ENCODE measurements at regions not wholly inside any gene's neighbourhood (a gene's known extent, or its start where the extent isn't known, plus 50 kb on each side); places are given as distances from the start of the nearest gene placed in this dataset.
"Not testable (repeated sequence)": the region's sequence is repeated elsewhere in the genome, so short reads cannot be mapped to it uniquely, and the experiment has no call there.

DNA sequence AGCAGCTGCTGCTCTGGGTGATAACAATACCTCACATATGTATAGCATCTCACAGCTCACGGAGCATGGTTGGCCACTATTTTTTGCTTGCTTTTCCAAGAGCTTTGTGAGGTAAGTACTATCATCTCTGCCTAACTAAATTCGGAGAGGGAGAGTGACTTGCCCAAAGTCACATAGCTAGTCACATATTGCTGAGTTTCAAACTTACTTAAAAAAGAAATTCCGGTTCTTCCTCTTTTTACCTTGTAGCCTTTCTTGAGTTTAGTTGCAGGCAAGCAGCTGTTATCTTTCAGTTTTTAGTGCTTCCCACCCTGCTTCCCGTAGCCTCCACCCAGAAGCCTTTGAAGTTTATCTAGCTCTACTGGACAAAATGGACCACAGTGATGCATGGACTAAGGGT is 309.2 kb downstream of the PDCD6IP start:
- no peak for DNase-seq

GRCh38 chr3:34109021-34109420 is 310.6 kb downstream of the PDCD6IP start:
- no peak for DNase-seq

GRCh38 chr3:34109846-34110245 is 311.4 kb downstream of the PDCD6IP start:
- no peak for DNase-seq

GRCh38 chr3:34111361-34111760 is 312.9 kb downstream of the PDCD6IP start:
- no peak for DNase-seq

- DNase-seq, result not testable (repeated sequence)
Measured at GRCh38 chr3:34112261-34112660, 313.8 kb downstream of the PDCD6IP start.

DNA sequence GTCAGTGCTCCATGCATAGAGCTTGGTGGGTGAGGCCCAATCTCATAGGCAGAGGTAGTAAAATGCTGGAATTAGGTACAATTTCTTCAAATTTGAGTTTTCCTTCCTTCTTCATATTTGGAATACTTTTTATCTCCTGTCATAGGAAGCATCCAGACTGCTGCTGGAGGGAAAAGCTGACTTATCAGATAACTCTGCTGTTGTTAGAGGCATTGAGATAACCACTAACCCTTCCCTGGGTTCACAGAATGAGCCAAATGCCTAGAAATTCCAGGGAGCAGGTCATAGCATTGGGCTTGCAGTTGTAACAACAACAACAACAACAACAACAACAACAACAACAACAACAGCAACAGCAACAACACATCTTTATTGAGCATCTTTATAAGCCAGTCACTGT is 332.7 kb downstream of the PDCD6IP start:
- no peak for DNase-seq

- DNase-seq, result peak in 5 of 56 donors; percentile 0 to 6 (median 3)
Measured at GRCh38 chr3:34132069-34132692, 333.8 kb downstream of the PDCD6IP start.

GRCh38 chr3:34139566-34139965 is 341.1 kb downstream of the PDCD6IP start:
- no peak for DNase-seq

DNA sequence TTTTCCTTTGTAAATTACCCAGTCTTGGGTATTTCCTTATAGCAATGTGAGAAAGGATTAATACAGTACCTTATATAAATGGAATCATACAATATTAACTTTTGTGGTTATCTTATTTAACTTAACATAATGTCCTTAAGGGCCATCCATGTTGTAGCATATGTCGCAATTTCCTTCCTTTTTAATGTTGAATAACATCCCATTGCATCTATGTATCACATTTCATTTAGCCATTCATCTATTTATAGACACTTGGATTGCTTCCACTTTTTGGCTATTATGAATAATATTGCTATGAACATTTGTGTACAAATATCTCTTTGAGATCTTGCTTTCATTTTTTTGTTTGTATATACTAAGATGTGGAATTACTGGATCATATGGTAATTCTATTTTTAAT is 342.2 kb downstream of the PDCD6IP start:
- no peak for DNase-seq

DNA sequence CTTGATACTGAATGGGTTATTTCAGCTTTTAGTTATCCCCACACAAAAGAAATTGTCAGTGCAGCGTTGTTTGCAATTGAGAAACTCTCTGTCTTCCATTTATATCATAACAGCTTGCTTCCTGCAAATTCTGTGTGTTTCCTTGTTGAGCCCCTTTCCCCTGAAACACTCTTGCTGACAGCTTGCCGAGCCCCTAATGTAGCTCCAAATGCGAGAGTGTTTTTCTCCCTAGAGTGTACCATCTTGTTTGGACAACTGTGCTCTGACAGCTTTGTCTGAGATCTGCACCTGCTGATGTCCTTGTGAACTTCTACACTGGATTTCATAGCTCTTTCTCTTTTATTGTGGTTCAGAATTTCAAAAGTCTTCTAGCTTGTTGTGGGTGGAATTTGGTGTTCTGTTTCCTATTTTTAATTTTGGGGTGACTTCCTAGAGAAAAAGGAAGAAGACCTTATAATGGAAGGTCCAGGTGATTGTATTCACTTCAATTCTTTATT is 343.5 kb downstream of the PDCD6IP start:
- DNase-seq, result no peak

DNA sequence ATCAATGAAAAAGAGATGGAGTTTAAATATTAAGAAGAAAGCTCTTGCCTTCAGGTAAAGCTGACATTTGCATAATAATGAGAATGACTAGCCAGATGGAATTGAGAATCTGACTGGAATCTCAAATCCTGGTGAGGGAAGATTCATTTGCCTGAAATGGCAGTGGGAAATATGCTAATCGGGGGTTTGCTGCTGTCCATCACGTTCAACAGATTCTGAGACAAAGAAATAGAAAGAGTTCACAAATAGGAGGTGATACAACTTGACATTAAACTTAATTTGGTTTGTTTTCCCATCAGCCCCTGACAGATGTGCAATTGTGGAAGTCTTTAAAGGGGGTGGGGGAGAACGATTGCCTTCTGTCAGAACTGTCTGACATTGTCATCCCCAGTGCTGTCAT is 347.4 kb downstream of the PDCD6IP start:
- DNase-seq, result no peak

DNA sequence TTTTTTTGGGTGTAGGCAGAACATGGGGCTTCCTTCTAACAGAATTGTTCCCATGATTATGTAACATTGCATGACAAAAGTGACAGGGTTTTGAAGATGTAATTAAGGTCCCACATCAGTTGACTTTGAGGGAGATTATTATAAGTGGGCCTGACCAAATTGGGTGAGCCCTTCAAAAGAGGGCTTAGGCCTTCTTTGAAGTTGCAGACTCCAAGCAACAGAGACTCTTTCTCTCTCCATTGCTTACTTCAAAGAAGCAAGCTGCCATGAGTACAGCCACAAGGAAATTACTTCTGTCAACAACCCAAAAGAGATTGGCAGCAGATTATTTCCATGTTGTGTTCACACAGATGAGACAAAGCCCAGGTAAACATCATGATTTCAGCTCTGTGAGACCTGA is 348.2 kb downstream of the PDCD6IP start:
- no peak for DNase-seq

DNA sequence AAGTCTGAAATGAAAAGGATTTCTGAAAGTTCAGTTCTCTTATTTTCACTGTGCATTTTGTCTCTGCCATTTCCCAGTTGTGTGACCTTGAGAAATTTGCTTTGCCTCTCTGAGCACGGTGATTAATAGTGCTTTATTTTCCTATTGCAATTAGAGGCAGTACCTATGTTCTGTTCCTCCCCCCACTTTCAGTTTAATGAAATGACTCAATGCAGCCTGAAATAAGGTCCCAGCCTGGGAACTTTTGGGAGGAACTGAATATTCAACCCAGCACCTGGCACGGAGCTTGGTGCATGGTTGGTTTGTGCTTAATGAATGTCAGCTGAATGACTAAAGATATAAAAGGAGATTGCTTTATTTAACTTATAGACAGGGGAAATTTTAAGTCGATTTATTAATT is 352.6 kb downstream of the PDCD6IP start:
- DNase-seq, result no peak

- no peak for DNase-seq
Measured at GRCh38 chr3:34152656-34153055, 354.2 kb downstream of the PDCD6IP start.

DNA sequence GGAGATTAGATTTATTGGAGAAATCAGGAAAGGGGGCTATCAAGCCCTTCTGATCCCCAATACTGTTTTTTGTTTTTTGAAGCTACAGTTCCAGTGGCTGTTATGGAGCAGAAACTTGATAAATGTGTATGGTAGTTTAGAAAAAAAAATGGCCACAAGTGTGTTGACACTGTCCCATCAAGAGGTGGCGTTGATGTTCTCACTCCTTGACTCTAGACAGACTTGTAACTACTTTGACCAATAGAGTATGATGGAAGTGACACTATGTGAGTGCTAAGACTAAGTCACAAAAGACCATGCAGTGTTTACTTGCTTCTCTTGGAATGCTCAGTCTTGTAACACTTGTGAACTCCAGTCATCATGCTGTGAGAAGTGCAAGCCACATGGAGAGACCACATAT is 356.7 kb downstream of the PDCD6IP start:
- DNase-seq, result no peak

- no peak for DNase-seq
Measured at GRCh38 chr3:34155666-34156065, 357.2 kb downstream of the PDCD6IP start.

- DNase-seq, result no peak
Measured at GRCh38 chr3:34157491-34157890, 359.1 kb downstream of the PDCD6IP start.

- DNase-seq, result no peak
Measured at GRCh38 chr3:34159613-34160420, 361.4 kb downstream of the PDCD6IP start.

GRCh38 chr3:34169636-34170035 is 371.2 kb downstream of the PDCD6IP start:
- not testable (repeated sequence) for DNase-seq

GRCh38 chr3:34174740-34175139 is 376.3 kb downstream of the PDCD6IP start:
- DNase-seq, result no peak

GRCh38 chr3:34175636-34176176 is 377.3 kb downstream of the PDCD6IP start:
- DNase-seq, result no peak

DNA sequence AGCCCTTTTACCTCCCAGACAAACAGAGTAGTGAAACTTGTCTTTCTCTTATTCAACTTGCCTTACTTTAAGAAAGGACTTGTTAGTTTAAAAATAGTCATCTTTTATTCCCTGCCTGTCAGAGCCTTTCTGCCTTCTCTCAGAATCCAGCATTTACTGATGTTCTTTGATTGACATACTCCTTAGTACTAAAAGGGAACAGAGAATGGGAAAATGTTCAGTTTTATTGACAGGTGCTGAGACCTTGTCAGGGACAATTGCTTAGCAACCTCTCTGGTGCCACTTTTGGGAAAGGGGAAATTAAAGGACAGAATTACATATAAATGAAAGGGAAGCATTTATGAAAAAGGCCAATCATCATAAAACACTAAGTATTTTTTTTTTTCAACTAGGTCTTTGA is 378.3 kb downstream of the PDCD6IP start:
- no peak for DNase-seq

DNA sequence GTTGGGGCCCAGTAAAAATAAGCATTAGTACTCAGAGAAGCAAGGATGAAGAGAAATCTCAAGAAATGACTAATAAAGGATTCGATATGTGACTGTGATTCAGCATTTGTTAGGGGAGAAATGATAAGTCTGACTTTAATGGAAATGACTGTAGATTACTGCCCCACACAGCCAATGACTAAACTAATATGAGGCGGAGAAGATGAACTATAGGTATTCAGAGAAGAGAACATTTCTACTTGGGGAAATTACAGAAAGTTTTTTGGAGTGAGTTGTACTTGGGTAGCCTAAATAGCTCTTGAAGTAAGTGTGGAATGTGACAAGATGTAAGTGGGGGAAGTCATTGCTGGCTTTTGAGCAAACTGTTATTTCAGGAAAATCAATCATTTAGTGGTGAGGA is 380.0 kb downstream of the PDCD6IP start:
- no peak for DNase-seq
